Breast epithelium (tissue), 4 donors: ENCODE measurements at regions not wholly inside any gene's neighbourhood (a gene's known extent, or its start where the extent isn't known, plus 50 kb on each side); places are given as distances from the start of the nearest gene placed in this dataset.

Experiments used
- DNase-seq, 2 donors: peaks; one replicate each; pipeline ENCODE4 v3.0.0-alpha.2; 2019; ENCODE audit warnings: low spot score in 2 of 2
- H3K27ac ChIP-seq, 2 donors: fragments of 200-600 bp; sonication (generic) in 1 of 2; one replicate each; pipeline ENCODE4 v1.5.1; 2016 to 2019; ENCODE audit warnings: mild to moderate bottlenecking in 1 of 2
- H3K27me3 ChIP-seq, 2 donors: fragments of 200-600 bp; sonication (generic) in 1 of 2; one replicate each; pipeline versions ENCODE4 v1.5.1 to v1.6.0; 2017 to 2019; ENCODE audit warnings: control low read depth in 1 of 2, mild to moderate bottlenecking in 1 of 2
- H3K36me3 ChIP-seq: fragments of 200-600 bp; one replicate; pipeline ENCODE4 v1.5.1; 2019
- H3K4me1 ChIP-seq, 2 donors: fragments of 200-600 bp; sonication (generic); one replicate each; pipeline ENCODE4 v1.5.1; 2016 to 2019; ENCODE audit warnings: control low read depth in 1 of 2
- H3K4me3 ChIP-seq, 3 donors: fragments of 200-600 bp; sonication (generic); 1 replicate in 2 of 3; 2 replicates in 1 of 3; pipeline ENCODE4 v1.5.1; 2016 to 2019; ENCODE audit warnings: mild to moderate bottlenecking in 3 of 3, moderate library complexity in 2 of 3
- H3K9me3 ChIP-seq, 2 donors: fragments of 200-600 bp; sonication (generic) in 1 of 2; one replicate each; pipeline ENCODE4 v1.5.1; 2016 to 2019; ENCODE audit warnings: control low read depth in 1 of 2
- POLR2A ChIP-seq: fragments of 450-650 bp; IDR thresholded peaks from one replicate; pipeline ENCODE4 v1.6.1; 2016; ENCODE audit warnings: antibody characterized with exemption, mild to moderate bottlenecking, moderate library complexity
- POLR2AphosphoS5 ChIP-seq, 3 donors: sonication (generic); formaldehyde crosslinking; IDR thresholded peaks; one replicate each; pipeline ENCODE4 v1.6.1; 2017; ENCODE audit warnings: antibody characterized with exemption in 3 of 3
- intact Hi-C: fragments of 100-400 bp; cut with DNase I; formaldehyde crosslinking; loops from one replicate; pipeline ENCODE4 v1.15.1; 2023; ENCODE audit warnings: low total_unique reads
- TF ChIP-seq, protein P1 (sequence below), 3 donors: fragments of 450-650 bp; IDR thresholded peaks; one replicate each; pipeline ENCODE4 v1.5.1; 2016 to 2017; ENCODE audit warnings: antibody characterized with exemption in 3 of 3, mild to moderate bottlenecking in 3 of 3, moderate library complexity in 3 of 3

GRCh38 chr3:3902161-3902560, 102.9 kb downstream of the LRRN1 start:
- H3K27ac ChIP-seq: no peak overlapping the region
- no peaks in the 10 kb centered on the region for H3K4me1 ChIP-seq
- no peak overlapping the region for H3K4me3 ChIP-seq
- no peaks in the 10 kb centered on the region for H3K9me3 ChIP-seq
- no peak for DNase-seq
- TF ChIP-seq, protein P1, sequence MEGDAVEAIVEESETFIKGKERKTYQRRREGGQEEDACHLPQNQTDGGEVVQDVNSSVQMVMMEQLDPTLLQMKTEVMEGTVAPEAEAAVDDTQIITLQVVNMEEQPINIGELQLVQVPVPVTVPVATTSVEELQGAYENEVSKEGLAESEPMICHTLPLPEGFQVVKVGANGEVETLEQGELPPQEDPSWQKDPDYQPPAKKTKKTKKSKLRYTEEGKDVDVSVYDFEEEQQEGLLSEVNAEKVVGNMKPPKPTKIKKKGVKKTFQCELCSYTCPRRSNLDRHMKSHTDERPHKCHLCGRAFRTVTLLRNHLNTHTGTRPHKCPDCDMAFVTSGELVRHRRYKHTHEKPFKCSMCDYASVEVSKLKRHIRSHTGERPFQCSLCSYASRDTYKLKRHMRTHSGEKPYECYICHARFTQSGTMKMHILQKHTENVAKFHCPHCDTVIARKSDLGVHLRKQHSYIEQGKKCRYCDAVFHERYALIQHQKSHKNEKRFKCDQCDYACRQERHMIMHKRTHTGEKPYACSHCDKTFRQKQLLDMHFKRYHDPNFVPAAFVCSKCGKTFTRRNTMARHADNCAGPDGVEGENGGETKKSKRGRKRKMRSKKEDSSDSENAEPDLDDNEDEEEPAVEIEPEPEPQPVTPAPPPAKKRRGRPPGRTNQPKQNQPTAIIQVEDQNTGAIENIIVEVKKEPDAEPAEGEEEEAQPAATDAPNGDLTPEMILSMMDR (IDR thresholded peaks at IDR 0.05): no peak
- no peaks in the 10 kb centered on the region for H3K36me3 ChIP-seq
- no peaks in the 10 kb centered on the region for H3K27me3 ChIP-seq
- intact Hi-C loops: no loop called here

GRCh38 chr3:3906171-3906570, 106.9 kb downstream of the LRRN1 start:
- TF ChIP-seq, protein P1 (IDR thresholded peaks at IDR 0.05): no peak
- no peak for TF ChIP-seq POLR2AphosphoS5 (IDR thresholded peaks at IDR 0.05)
- no peak for TF ChIP-seq POLR2A
- H3K27me3 ChIP-seq: no peaks in the 10 kb centered on the region
- H3K27ac ChIP-seq: no peak overlapping the region
- H3K4me1 ChIP-seq: no peaks in the 10 kb centered on the region
- no peak overlapping the region for H3K4me3 ChIP-seq
- no peaks in the 10 kb centered on the region for H3K36me3 ChIP-seq
- no peak for DNase-seq
- intact Hi-C loops: no loop called here
- no peaks in the 10 kb centered on the region for H3K9me3 ChIP-seq

DNA sequence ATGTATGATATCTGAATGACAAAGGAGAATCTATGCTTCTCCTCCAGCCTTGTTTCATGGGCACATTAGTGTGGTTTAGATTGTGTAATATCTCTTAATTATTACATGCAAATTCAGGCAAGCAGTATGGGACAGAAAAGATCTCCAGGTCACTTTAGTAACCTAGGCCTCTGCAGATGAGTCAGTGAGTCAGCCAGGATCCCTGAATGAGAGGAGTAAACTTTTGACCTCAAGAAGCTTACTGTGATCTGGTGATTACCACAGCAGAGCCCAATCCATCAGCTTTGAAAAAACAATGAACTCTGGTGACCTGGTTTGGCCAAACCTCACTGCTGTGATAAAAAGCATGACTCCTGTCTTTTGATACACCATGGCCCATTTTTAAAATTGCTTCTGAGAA, 107.8 kb downstream of the LRRN1 start:
- intact Hi-C loops: no loop called here
- TF ChIP-seq POLR2AphosphoS5 (IDR thresholded peaks at IDR 0.05): no peak
- TF ChIP-seq, protein P1 (IDR thresholded peaks at IDR 0.05): no peak
- no peak for TF ChIP-seq POLR2A

GRCh38 chr3:3918763-3919162, 119.5 kb downstream of the LRRN1 start:
- Histone ChIP-seq H3K27me3 (no peaks in the 10 kb centered on the region), H3K4me3 (no peak overlapping the region), H3K9me3 (no peaks in the 10 kb centered on the region), H3K27ac (no peak overlapping the region), H3K4me1 (no peaks in the 10 kb centered on the region), H3K36me3 (no peaks in the 10 kb centered on the region)
- intact Hi-C loops: loop anchor here (5.0 kb wide), 1 partner anchor 666 kb away; no protein-coding TSS in a partner anchor
- no peak for TF ChIP-seq POLR2A
- DNase-seq: no peak

More for the DNA sequence above, 107.8 kb downstream of the LRRN1 start:
- no peak for DNase-seq
- H3K36me3 ChIP-seq: no peaks in the 10 kb centered on the region
- H3K4me3 ChIP-seq: no peak overlapping the region
- no peaks in the 10 kb centered on the region for H3K4me1 ChIP-seq
- no peaks in the 10 kb centered on the region for H3K27me3 ChIP-seq
- H3K27ac ChIP-seq: no peak overlapping the region
- no peaks in the 10 kb centered on the region for H3K9me3 ChIP-seq

GRCh38 chr3:3919316-3919715, 120.1 kb downstream of the LRRN1 start:
- TF ChIP-seq POLR2AphosphoS5 (IDR thresholded peaks at IDR 0.05) (no peak), POLR2A (no peak)
- TF ChIP-seq, protein P1 (IDR thresholded peaks at IDR 0.05): no peak
- intact Hi-C loops: loop anchor here (5.0 kb wide), 1 partner anchor 667 kb away; no protein-coding TSS in a partner anchor

GRCh38 chr3:3923619-3924018, 124.4 kb downstream of the LRRN1 start:
- no peaks in the 10 kb centered on the region for H3K36me3 ChIP-seq
- H3K27ac ChIP-seq: no peak overlapping the region
- H3K9me3 ChIP-seq: no peaks in the 10 kb centered on the region
- no peak overlapping the region for H3K4me3 ChIP-seq
- H3K27me3 ChIP-seq: no peaks in the 10 kb centered on the region
- no peak for DNase-seq
- H3K4me1 ChIP-seq: no peaks in the 10 kb centered on the region
- TF ChIP-seq, protein P1 (IDR thresholded peaks at IDR 0.05): no peak
- TF ChIP-seq POLR2A (no peak), POLR2AphosphoS5 (IDR thresholded peaks at IDR 0.05) (no peak)
- intact Hi-C loops: no loop called here

More at GRCh38 chr3:3919316-3919715, 120.1 kb downstream of the LRRN1 start:
- no peak overlapping the region for H3K27ac ChIP-seq
- no peak for DNase-seq
- no peaks in the 10 kb centered on the region for H3K9me3 ChIP-seq
- no peak overlapping the region for H3K4me3 ChIP-seq
- H3K27me3 ChIP-seq: no peaks in the 10 kb centered on the region
- H3K36me3 ChIP-seq: no peaks in the 10 kb centered on the region
- no peaks in the 10 kb centered on the region for H3K4me1 ChIP-seq
